Naive thymus-derived CD8-positive, alpha-beta T cell (primary cell): ENCODE measurements at regions not wholly inside any gene's neighbourhood (a gene's known extent, or its start where the extent isn't known, plus 50 kb on each side); places are given as distances from the start of the nearest gene placed in this dataset.
"Not testable (repeated sequence)": the region's sequence is repeated elsewhere in the genome, so short reads cannot be mapped to it uniquely, and the experiment has no call there.

Experiments used
- ATAC-seq, 2 donors: fragments of 150-1000 bp; cut with Tn5 transposase in 1 of 2; sonication (Bioruptor Pico), chemical (Tn5 transposase) in 1 of 2; 1 replicate in 1 of 2; 2 replicates in 1 of 2; pipeline ENCODE4 v1.10.0; 2021; ENCODE audit warnings: mild to moderate bottlenecking in 2 of 2, moderate library complexity in 2 of 2
- POLR2A ChIA-PET: fragments of 350-600 bp; sonication (Branson Sonifier 250); formaldehyde crosslinking; loops from one replicate; lab custom pipeline; 2021; ENCODE audit warnings: antibody characterized with exemption; lab: Charles Lee
- DNase-seq, 10 donors: peaks; one replicate each; pipeline versions ENCODE4 v3.0.0 to v3.0.0-alpha.2; 2020 to 2022
- H3K27ac Mint-ChIP-seq, 10 donors: one replicate each; pipeline ENCODE4 v1.8.0; 2020 to 2022; ENCODE audit warnings: mild to moderate bottlenecking in 10 of 10, mixed read lengths in 10 of 10, moderate library complexity in 4 of 10, inconsistent platforms in 1 of 10
- H3K27me3 Mint-ChIP-seq, 5 donors: one replicate each; pipeline ENCODE4 v1.8.0; 2021 to 2022; ENCODE audit warnings: mixed read lengths in 5 of 5
- H3K36me3 Mint-ChIP-seq, 3 donors: one replicate each; pipeline ENCODE4 v1.8.0; 2020 to 2022; ENCODE audit warnings: mixed read lengths in 3 of 3, mild to moderate bottlenecking in 2 of 3, inconsistent platforms in 1 of 3
- H3K4me1 Mint-ChIP-seq, 4 donors: one replicate each; pipeline ENCODE4 v1.8.0; 2021 to 2022; ENCODE audit warnings: mixed read lengths in 4 of 4
- H3K4me3 Mint-ChIP-seq, 10 donors: one replicate each; pipeline ENCODE4 v1.8.0; 2020 to 2022; ENCODE audit warnings: mild to moderate bottlenecking in 10 of 10, mixed read lengths in 10 of 10, moderate library complexity in 6 of 10, inconsistent platforms in 1 of 10
- H3K9me3 Mint-ChIP-seq, 9 donors: one replicate each; pipeline ENCODE4 v1.8.0; 2020 to 2022; ENCODE audit warnings: mixed read lengths in 9 of 9, mild to moderate bottlenecking in 3 of 9, inconsistent platforms in 1 of 9, moderate library complexity in 1 of 9

- POLR2A ChIA-PET, H3K4me3 Mint-ChIP-seq, H3K36me3 Mint-ChIP-seq, H3K4me1 Mint-ChIP-seq, H3K27me3 Mint-ChIP-seq, DNase-seq, H3K27ac Mint-ChIP-seq, H3K9me3 Mint-ChIP-seq: not testable (repeated sequence)
- ATAC-seq = peak; percentile 53 to 95
These were observed 351.8 kb downstream of the CDY1 start for GRCh38 chrY:25973746-25974145.

- H3K4me3 Mint-ChIP-seq, H3K27me3 Mint-ChIP-seq, ATAC-seq, DNase-seq, POLR2A ChIA-PET, H3K9me3 Mint-ChIP-seq, H3K27ac Mint-ChIP-seq, H3K4me1 Mint-ChIP-seq, H3K36me3 Mint-ChIP-seq: not testable (repeated sequence)
These were observed 365.8 kb downstream of the CDY1 start for GRCh38 chrY:25987720-25988119.

GRCh38 chrY:25999848-26000247 is 377.9 kb downstream of the CDY1 start:
- H3K27ac Mint-ChIP-seq, H3K27me3 Mint-ChIP-seq, POLR2A ChIA-PET, H3K4me1 Mint-ChIP-seq, H3K4me3 Mint-ChIP-seq, ATAC-seq, DNase-seq, H3K9me3 Mint-ChIP-seq, H3K36me3 Mint-ChIP-seq: not testable (repeated sequence)

DNA sequence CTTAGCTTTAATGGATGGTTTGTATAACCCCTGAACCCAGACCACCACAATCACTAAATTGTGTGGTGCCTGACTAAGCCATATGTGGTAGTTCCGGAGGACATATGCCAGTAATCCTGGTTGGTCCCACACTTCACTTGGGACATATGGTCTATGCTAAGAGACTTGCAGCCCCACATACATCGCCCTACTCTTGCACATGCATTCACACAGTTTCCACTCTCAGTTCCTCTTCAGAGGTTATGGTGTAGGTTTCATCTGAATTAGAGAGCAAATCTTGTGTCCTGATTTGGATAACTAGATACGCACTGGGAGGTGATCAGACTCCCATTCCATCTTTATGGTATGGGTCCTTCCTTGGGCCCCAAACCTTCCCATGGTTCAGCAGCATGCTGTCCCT is 425.4 kb downstream of the CDY1 start:
- H3K36me3 Mint-ChIP-seq, POLR2A ChIA-PET, H3K27me3 Mint-ChIP-seq, H3K4me1 Mint-ChIP-seq, H3K9me3 Mint-ChIP-seq, H3K27ac Mint-ChIP-seq, H3K4me3 Mint-ChIP-seq, DNase-seq, ATAC-seq: not testable (repeated sequence)

DNA sequence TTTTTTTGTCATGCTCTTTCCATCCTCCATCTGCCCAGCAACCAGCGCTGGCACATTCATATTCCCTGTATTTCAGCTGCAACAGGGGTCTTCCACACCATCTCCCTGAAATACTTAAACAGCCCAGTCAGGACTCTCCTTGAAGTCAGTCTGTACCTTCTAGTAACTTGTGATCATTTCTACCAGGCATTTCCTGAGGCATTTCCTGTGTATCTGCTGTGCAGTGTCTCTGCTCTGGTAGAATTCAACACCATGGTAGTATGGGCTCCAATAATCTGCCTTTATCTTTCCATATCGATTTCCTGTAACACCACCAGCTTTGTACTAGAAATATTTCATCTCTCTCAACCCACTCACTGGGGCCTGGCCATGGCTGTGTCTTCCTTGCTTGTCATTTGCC is 436.0 kb downstream of the CDY1 start:
- DNase-seq, H3K27me3 Mint-ChIP-seq, H3K4me1 Mint-ChIP-seq, POLR2A ChIA-PET, ATAC-seq, H3K27ac Mint-ChIP-seq, H3K4me3 Mint-ChIP-seq, H3K9me3 Mint-ChIP-seq, H3K36me3 Mint-ChIP-seq: not testable (repeated sequence)

- DNase-seq, H3K4me1 Mint-ChIP-seq, H3K27ac Mint-ChIP-seq, H3K4me3 Mint-ChIP-seq, POLR2A ChIA-PET, H3K27me3 Mint-ChIP-seq, ATAC-seq, H3K36me3 Mint-ChIP-seq, H3K9me3 Mint-ChIP-seq: not testable (repeated sequence)
These were observed 437.3 kb downstream of the CDY1 start for GRCh38 chrY:26059229-26059628.

DNA sequence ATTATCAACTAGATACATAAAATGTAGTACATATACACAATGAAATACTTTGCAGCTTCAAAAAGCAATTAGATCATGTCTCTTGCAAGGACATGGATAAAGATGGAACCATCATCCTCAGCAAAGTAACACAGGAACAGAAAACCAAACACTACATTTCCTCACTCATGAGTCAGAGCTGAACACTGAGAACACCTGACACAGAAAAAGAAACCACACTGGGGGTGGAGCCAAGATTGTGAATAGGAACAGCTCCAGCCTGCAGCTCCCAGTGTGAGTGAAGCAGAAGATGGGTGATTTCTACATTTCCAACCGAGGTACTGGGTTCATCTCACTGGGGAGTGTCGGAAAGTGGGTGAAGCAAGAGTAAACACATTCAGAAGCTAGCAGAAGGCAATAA is 451.2 kb downstream of the CDY1 start:
- DNase-seq, H3K4me3 Mint-ChIP-seq, H3K36me3 Mint-ChIP-seq, H3K27ac Mint-ChIP-seq, H3K4me1 Mint-ChIP-seq, H3K27me3 Mint-ChIP-seq, H3K9me3 Mint-ChIP-seq, POLR2A ChIA-PET: not testable (repeated sequence)
- peak in 1 of 2 donors; percentile 44 for ATAC-seq

- ATAC-seq, DNase-seq, H3K27me3 Mint-ChIP-seq, H3K27ac Mint-ChIP-seq, H3K9me3 Mint-ChIP-seq, POLR2A ChIA-PET, H3K36me3 Mint-ChIP-seq, H3K4me3 Mint-ChIP-seq, H3K4me1 Mint-ChIP-seq: not testable (repeated sequence)
These were observed 457.5 kb downstream of the CDY1 start for GRCh38 chrY:26079433-26079832.

DNA sequence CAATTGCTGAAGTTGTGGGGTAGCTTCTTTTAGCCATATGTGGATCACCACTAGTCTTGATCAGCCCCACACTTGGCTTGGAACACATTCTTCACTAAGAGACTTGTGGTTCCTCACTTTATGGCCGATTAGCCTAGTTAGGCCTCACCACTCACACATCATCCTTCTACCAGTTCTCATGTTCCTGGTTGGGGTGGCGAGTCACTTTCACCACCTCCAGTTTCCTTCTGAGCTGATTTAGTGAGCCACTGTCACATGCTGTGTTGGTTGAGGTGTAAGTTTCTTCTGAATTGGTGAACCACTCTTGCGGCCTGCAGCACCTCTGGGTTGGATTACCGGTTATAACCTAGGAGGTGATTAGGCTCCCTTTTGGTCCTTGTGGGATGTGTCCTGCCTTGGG is 459.3 kb downstream of the CDY1 start:
- ATAC-seq, POLR2A ChIA-PET, H3K27me3 Mint-ChIP-seq, H3K36me3 Mint-ChIP-seq, H3K9me3 Mint-ChIP-seq, DNase-seq, H3K27ac Mint-ChIP-seq, H3K4me3 Mint-ChIP-seq, H3K4me1 Mint-ChIP-seq: not testable (repeated sequence)

DNA sequence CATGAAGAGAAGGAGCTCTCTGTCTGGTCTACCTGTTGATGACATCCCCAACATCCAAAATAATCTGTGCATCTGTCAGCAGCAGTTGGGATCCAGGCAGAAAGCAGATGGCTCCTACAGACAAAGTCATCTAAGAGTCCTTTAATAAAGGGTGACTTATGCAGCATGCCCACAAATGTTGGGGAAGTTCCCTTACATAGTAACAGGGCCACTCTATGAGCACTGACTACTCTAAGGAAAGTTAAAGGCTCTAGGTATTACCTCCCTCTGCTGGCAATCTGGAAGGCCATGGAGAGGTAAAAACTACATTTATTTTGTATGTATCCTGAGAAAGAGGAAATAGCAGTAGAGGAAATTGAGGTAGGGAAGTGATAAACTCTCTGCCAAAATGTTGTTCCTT is 465.2 kb downstream of the CDY1 start:
- H3K27me3 Mint-ChIP-seq, H3K4me3 Mint-ChIP-seq, H3K4me1 Mint-ChIP-seq, H3K27ac Mint-ChIP-seq, ATAC-seq, H3K36me3 Mint-ChIP-seq, POLR2A ChIA-PET, H3K9me3 Mint-ChIP-seq, DNase-seq: not testable (repeated sequence)
